ENCODE measurements at regions not wholly inside any gene's neighbourhood (a gene's known extent, or its start where the extent isn't known, plus 50 kb on each side); places are given as distances from the start of the nearest gene placed in this dataset.

DNA sequence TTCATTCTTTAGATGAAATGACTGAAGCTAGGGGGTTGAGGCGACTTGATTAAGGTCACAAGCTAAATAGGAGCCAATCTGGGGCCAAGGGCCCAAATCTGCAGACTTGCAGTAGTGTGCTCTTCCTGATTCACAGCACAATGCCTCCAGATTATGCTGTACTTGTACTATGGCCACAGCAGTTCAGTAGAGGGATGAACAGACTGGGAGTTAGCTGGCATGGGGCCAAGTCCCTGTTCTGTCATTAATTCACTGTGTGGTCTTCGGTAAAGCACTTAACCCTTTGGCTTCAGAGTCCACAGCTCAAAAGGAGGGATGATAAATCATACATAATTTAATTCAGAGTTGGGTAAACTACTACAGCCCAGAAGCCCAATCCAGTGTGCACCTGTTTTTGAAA is 196.8 kb downstream of the XPNPEP1 start:
- TF ChIP-seq FOXM1 (IDR thresholded peaks at IDR 0.05; ENCODE audit: borderline replicate concordance) (no peak), FOXA1 (IDR thresholded peaks at IDR 0.05) (no peak), ARNT (IDR thresholded peaks at IDR 0.05) (no peak), ELF4 (IDR thresholded peaks at IDR 0.05) (no peak), SUZ12 (IDR thresholded peaks at IDR 0.05) (no peak), HDGF (IDR thresholded peaks at IDR 0.05; ENCODE audit: borderline replicate concordance) (no peak)

Data from HEK293T (cell line).